Neutrophil (primary cell): ENCODE measurements at regions not wholly inside any gene's neighbourhood (a gene's known extent, or its start where the extent isn't known, plus 50 kb on each side); places are given as distances from the start of the nearest gene placed in this dataset.

Experiments used
- H3K27ac ChIP-seq: fragments of 200-600 bp; sonication (generic); 2 replicates; pipeline ENCODE4 v1.5.1; 2016; ENCODE audit warnings: mild to moderate bottlenecking, moderate library complexity
- H3K27me3 ChIP-seq: fragments of 200-600 bp; sonication (generic); 2 replicates; pipeline ENCODE4 v1.6.0; 2016; ENCODE audit warnings: mild to moderate bottlenecking
- H3K36me3 ChIP-seq: fragments of 200-600 bp; sonication (generic); 2 replicates; pipeline ENCODE4 v1.5.1; 2017
- H3K4me1 ChIP-seq, 2 experiments: fragments of 200-600 bp in 1 of 2; sonication (generic) in 1 of 2; 1 replicate in 1 of 2; 2 replicates in 1 of 2; pipeline versions ENCODE4 v1.5.1 to v1.6.1; 2013 to 2016; ENCODE audit warnings: low read depth in 1 of 2, low read length in 1 of 2, mild to moderate bottlenecking in 1 of 2, moderate library complexity in 1 of 2; ENCODE audit not compliant: control insufficient read depth in 1 of 2, insufficient read depth in 1 of 2
- H3K4me3 ChIP-seq, 2 experiments: fragments of 200-600 bp in 1 of 2; sonication (generic) in 1 of 2; 1 replicate in 1 of 2; 2 replicates in 1 of 2; pipeline ENCODE4 v1.5.1; 2013 to 2016; ENCODE audit warnings: low read depth in 1 of 2, low read length in 1 of 2, mild to moderate bottlenecking in 1 of 2, moderate library complexity in 1 of 2
- H3K9me3 ChIP-seq: fragments of 200-600 bp; sonication (generic); 2 replicates; pipeline ENCODE4 v1.5.1; 2016
- TF ChIP-seq, protein P1 (sequence below): fragments of 200-600 bp; sonication (generic); IDR thresholded peaks from 2 replicates; pipeline ENCODE4 v1.5.1; 2016; ENCODE audit warnings: antibody characterized with exemption

DNA sequence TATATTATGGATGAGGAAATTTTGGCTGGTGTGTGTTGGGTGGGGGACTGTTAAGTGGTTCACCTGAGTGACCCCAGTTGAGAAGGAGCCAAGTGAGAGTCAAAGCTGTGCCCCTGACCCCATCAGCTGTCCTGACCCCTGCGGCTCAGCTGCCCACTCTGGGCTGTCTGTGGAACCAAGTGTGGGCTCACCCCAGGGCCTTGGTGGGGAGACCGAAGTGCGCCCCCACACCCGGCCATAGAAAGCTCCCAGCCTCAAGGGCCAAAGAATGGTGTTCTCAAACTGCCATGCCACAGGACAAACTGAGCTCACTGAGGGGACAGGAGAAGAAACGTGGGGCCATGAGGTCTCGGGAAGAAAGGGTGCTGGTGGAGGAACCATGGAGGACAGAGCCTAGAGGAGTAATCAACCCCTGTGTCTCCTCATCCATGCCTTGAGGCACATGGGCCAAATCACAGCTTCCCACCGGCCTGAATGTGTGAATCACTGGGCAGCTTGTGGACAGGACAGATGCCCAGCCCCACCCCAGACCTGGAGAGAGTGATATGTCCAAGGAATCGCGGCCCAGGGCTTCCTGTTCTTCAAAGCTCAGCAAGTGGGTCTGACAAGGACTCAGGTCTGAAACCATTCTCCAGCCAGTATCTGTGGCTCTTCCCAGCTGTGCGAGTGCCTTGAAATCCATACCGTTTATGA, 86.2 kb upstream of the CACUL1 start:
- no peaks in the 10 kb centered on the region for H3K9me3 ChIP-seq
- no peaks in the 10 kb centered on the region for H3K27me3 ChIP-seq
- no peak overlapping the region for H3K27ac ChIP-seq
- H3K36me3 ChIP-seq: no peaks in the 10 kb centered on the region
- peaks cover 0 to under 1% of the 10 kb centered on the region in 2 experiments for H3K4me1 ChIP-seq
- TF ChIP-seq, protein P1, sequence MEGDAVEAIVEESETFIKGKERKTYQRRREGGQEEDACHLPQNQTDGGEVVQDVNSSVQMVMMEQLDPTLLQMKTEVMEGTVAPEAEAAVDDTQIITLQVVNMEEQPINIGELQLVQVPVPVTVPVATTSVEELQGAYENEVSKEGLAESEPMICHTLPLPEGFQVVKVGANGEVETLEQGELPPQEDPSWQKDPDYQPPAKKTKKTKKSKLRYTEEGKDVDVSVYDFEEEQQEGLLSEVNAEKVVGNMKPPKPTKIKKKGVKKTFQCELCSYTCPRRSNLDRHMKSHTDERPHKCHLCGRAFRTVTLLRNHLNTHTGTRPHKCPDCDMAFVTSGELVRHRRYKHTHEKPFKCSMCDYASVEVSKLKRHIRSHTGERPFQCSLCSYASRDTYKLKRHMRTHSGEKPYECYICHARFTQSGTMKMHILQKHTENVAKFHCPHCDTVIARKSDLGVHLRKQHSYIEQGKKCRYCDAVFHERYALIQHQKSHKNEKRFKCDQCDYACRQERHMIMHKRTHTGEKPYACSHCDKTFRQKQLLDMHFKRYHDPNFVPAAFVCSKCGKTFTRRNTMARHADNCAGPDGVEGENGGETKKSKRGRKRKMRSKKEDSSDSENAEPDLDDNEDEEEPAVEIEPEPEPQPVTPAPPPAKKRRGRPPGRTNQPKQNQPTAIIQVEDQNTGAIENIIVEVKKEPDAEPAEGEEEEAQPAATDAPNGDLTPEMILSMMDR: no peak
- H3K4me3 ChIP-seq: no peak overlapping the region

DNA sequence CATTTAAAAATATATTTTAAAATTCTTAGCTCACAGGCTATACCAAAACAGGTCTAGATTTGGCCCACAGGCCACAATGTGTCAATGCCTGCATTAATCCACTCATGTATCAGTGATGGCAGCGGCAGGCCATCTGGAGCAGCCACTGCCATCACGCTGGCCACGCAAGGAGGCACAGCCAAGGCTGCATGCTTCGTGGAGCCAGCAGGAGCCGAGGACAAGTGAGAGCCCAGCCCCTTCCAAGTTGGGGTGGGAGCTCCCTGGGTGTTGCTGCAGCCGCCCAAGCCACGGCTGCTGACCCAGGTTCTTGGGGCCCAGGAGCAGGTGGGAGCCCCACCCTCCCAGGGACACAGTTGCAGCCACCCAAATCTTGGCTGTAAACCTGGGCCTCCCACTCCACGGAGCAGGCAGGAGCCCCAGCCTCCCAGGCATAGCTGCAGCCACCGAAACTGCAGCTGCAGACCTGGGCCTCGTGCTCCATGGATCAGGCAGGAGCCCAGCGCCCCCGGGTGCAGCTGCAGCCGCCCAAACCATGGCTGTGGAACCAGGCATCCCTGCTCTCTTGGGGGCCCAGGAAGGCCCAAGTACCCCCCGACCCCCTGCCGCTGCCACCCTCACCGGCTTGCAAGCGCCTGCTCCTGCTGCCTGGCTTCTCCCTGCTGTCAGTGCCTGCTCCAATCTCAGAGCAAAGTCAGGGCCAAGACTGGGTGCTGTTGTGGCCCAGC, 87.3 kb upstream of the CACUL1 start:
- H3K27ac ChIP-seq: no peak overlapping the region
- no peaks in the 10 kb centered on the region for H3K36me3 ChIP-seq
- TF ChIP-seq, protein P1: no peak
- no peaks in the 10 kb centered on the region for H3K27me3 ChIP-seq
- no peak overlapping the region for H3K4me3 ChIP-seq
- H3K9me3 ChIP-seq: no peaks in the 10 kb centered on the region
- no peaks in the 10 kb centered on the region for H3K4me1 ChIP-seq

DNA sequence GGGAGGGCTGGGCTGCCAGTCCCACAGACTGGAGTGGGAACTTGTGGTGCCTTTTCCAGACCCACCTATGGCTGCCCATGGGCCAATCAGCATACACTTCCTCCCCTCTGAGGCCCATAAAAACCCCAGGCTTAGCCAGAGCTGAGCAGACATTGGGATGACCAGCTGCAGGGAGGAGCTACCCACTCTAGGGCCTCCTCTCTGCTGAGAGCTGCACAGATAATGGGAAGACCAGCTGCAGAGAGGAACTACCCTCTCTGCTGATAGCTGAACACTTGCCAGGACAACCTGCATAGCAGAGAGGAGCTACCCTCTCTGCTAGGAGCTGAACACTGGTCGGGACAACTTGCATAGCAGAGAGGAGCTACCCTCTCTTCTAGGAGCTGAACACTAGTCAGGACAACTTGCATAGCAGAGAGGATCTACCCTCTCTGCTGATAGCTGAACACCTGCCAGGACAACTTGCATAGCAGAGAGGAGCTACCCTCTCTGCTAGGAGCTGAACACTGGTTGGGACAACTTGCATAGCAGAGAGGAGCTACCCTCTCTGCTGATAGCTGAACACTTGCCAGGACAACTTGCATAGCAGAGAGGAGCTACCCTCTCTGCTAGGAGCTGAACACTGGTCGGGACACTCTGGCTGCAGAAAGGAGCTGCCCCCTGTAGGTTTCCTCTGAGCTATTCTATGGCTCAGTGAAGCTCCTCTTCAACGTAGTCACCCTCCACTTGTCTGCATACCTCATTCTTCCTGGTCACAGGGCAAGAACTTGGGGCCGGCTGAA, 88.3 kb upstream of the CACUL1 start:
- Histone ChIP-seq H3K27me3 (no peaks in the 10 kb centered on the region), H3K36me3 (no peaks in the 10 kb centered on the region), H3K4me1 (no peaks in the 10 kb centered on the region), H3K9me3 (no peaks in the 10 kb centered on the region), H3K4me3 (no peak overlapping the region), H3K27ac (no peak overlapping the region)
- TF ChIP-seq, protein P1: no peak

DNA sequence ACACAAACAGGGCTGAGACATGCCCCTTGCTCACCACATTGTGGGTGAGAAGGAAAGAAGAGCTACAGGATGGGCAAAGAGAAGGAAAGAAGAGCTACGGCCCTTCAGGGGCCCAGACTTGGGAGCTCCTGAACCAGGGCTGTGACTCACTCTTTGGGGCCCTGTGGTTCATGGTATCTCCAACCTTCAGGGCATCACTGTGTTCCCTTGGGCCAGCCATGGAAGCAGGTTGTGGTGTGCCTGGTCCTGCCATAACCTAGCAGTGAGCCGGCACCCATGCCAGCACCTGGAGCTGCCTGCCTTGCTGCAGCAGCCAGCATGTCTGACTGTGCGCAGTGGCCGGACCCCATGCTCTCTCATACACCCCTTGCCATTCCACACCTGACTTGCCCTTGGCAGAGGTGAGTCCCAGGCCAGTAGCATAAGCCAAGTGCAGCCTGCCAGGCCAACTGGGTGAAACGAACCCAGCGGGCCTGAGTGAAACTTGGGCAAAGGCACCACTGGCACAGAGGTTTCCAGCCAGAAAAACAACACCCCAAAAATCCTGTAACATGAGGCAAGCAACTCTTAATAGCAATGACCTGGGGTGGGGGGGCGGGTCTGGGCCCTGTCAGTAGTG, 89.0 kb upstream of the CACUL1 start:
- Histone ChIP-seq H3K27me3 (no peaks in the 10 kb centered on the region), H3K4me3 (no peak overlapping the region), H3K27ac (no peak overlapping the region), H3K36me3 (no peaks in the 10 kb centered on the region), H3K9me3 (no peaks in the 10 kb centered on the region), H3K4me1 (no peaks in the 10 kb centered on the region)
- TF ChIP-seq, protein P1: no peak

DNA sequence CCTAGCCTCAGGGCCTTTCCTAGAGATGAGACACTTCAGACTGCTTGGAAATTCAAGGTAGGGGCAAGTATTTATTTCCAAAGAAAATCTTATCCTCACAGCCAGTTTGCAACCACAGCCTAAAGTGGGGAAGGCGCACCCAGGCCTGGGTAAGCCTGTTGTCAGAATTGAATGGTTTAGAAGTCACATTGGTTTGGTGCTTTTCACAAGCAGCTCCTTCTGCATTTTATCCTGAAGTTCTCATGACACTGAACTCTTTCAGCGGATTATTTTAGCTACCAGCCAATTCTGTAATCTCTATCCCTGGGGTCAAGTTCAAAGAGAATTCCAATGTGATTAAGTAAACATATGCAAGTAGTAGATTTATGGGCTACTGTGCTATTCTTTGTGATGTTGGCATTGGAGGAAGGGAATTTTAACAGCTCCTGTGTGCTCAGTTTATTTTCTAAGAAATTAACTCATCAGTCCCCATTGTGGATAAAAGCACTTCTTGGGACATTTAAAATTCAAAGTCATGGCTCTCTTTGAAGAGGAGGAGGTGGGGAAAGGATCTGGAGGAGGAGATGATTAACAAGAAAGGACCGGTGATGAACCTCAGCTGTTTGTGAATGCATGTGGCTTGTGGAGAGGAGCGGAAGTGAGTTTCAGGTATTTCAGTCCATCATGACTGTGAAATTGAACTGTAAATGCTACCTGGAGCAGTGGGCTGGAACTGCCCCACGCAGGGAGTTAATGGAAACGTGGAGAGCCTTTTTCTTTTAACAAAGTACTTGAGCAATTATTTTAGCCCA, 90.2 kb upstream of the CACUL1 start:
- no peaks in the 10 kb centered on the region for H3K9me3 ChIP-seq
- no peaks in the 10 kb centered on the region for H3K27me3 ChIP-seq
- no peaks in the 10 kb centered on the region for H3K4me1 ChIP-seq
- no peak overlapping the region for H3K27ac ChIP-seq
- H3K36me3 ChIP-seq: no peaks in the 10 kb centered on the region
- TF ChIP-seq, protein P1: no peak
- no peak overlapping the region for H3K4me3 ChIP-seq
